ENCODE measurements at regions not wholly inside any gene's neighbourhood (a gene's known extent, or its start where the extent isn't known, plus 50 kb on each side); places are given as distances from the start of the nearest gene placed in this dataset.
"Not testable (repeated sequence)": the region's sequence is repeated elsewhere in the genome, so short reads cannot be mapped to it uniquely, and the experiment has no call there.

DNA sequence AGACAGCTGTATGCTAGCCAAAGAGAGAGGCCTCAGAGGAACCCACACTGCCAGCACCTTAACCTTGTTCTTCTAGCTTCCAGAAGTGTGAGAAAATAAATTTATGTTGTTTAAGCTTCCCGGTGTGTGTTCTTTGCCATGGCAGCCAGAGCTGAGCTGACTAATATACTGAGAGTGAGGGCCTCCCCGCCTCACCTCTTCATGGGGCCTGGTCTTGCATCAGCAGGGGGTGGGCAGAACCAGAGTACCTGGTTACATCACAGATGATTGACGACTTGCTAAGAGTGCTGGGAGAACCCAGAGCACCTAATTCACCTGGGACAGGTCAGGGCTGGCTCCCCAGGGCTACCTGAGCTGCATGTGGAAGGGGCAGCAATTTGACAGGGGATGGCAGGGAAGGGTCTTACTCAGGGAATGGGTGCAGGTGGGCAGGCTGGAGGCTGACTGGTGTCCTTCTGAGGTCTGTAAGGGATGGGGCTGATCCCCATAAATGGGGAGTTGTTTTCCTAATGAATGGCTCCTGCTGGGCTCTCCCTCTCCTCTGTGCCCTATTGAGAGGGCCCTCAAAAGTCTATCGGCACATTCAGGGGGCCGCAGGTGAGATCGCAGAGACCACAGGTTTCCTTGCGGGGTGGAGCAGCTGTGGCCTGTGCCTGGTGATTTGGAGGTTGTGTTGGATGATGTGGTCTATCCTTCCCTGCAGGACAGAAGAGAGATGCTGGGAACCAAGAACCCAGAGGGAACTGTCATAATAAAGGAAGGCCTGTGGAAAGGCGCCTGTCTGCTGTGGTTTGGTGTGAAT lies 60.6 kb upstream of the ETV3 start:
- WGBS, 2 donors, result 71% methylated on average over 8 of the region's 8 CpGs
- Histone ChIP-seq H3K27ac (peak overlapping the region; percentile 16 to 72 (median 36)), H3K36me3 (no peaks in the 10 kb centered on the region), H3K27me3 (peaks cover 0 to 5% (median 2%) of the 10 kb centered on the region in 4 donors), H3K4me3 (no peak overlapping the region), H3K4me1 (peaks cover 0 to 12% (median 7%) of the 10 kb centered on the region in 3 donors), H3K9me3 (no peaks in the 10 kb centered on the region)
- ATAC-seq (peak; percentile 46 to 76 (median 67)), DNase-seq (peak in 3 of 6 donors; percentile 47 to 74 (median 52)), FAIRE-seq (no peak)
- intact Hi-C loops (cut with DNase I), result loop anchor here in 1 of 3 donors (10.0 kb wide), 1 partner anchor 166 kb away; no protein-coding TSS in a partner anchor
- TF ChIP-seq, protein P1, sequence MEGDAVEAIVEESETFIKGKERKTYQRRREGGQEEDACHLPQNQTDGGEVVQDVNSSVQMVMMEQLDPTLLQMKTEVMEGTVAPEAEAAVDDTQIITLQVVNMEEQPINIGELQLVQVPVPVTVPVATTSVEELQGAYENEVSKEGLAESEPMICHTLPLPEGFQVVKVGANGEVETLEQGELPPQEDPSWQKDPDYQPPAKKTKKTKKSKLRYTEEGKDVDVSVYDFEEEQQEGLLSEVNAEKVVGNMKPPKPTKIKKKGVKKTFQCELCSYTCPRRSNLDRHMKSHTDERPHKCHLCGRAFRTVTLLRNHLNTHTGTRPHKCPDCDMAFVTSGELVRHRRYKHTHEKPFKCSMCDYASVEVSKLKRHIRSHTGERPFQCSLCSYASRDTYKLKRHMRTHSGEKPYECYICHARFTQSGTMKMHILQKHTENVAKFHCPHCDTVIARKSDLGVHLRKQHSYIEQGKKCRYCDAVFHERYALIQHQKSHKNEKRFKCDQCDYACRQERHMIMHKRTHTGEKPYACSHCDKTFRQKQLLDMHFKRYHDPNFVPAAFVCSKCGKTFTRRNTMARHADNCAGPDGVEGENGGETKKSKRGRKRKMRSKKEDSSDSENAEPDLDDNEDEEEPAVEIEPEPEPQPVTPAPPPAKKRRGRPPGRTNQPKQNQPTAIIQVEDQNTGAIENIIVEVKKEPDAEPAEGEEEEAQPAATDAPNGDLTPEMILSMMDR (IDR thresholded peaks at IDR 0.05), result no peak

DNA sequence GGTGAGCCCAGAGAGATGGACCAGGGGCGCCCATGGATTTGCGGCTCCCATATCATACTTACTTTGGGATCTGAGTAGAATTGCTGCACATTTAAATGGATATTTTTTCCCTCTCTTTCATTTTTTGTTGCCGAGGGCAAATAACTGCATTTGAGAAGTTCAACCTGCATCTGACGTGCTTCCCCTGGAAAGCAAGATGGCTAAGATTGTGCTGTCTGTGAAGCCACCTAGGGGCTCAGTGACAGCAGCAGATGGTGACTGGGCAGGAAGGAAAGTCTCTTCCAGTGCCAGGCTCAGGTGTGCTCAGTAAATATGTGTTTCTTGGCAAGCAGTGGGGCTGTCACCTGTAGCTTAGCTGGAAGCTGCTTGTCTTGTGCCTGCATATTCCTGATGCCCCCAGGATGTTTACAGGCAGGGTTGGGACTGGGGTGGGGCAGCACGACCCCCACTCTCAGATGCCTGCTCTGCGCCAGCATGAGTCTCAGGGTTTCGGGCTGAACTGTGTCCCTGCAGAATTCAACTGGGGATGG lies 59.8 kb upstream of the ETV3 start:
- ATAC-seq (peak; percentile 87 to 90 (median 88)), FAIRE-seq (no peak), DNase-seq (peak in 4 of 6 donors; percentile 40 to 77 (median 64))
- Histone ChIP-seq H3K4me3 (no peak overlapping the region), H3K4me1 (peaks cover 0 to 12% (median 7%) of the 10 kb centered on the region in 3 donors), H3K36me3 (no peaks in the 10 kb centered on the region), H3K27me3 (peaks cover 0 to 5% (median 2%) of the 10 kb centered on the region in 4 donors), H3K9me3 (no peaks in the 10 kb centered on the region), H3K27ac (peak overlapping the region; percentile 16 to 72 (median 36))
- TF ChIP-seq, protein P1 (IDR thresholded peaks at IDR 0.05), result no peak
- intact Hi-C loops (cut with DNase I), result loop anchor here in 1 of 3 donors (10.0 kb wide), 1 partner anchor 167 kb away; no protein-coding TSS in a partner anchor
- WGBS, 2 donors, result 70% methylated on average over 7 of the region's 7 CpGs

DNA sequence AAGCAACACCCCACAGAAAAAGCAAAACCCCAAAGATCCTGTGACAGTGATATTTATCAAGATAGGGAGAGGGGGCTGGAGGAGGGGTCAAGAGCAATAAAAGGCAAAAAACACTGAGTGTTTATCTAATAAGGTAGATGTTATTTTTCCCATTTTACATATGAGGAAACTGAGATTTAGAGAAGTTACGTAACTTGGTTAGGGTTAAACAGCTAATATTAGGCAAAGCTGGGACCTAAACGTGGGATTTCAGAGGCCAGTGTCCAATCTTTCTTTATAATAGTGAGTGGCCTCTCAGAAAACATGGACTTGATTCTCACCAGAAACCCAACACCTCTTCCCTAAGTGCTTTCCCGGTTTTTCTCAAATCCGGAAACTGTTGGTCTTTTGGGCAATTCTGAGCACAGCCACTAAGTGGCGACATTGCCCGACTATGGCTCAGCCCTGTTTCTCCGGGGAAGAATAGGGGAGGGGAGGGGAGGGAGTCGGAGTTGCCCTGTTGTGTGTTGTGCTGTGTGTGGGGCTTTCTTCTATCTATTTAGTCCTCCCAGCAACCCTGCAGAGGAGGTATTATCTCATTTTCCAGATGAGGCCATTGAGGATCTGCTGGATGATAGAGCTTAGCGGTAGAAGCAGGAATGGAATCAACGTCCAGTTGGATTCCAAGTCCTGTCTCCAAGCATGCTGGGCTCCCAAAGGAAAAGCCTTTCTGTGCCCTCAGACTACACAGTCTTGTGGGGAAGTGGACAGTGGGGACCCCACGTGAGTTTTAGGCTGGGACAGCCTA lies 58.7 kb upstream of the ETV3 start:
- TF ChIP-seq, protein P1 (IDR thresholded peaks at IDR 0.05), result peak in 2 of 4 donors; percentile 19 to 20
- not testable (repeated sequence) for DNase-seq, H3K27ac ChIP-seq, H3K36me3 ChIP-seq, H3K4me3 ChIP-seq, H3K9me3 ChIP-seq, H3K27me3 ChIP-seq
- intact Hi-C loops (cut with DNase I), result loop anchor here in 1 of 3 donors (10.0 kb wide), 1 partner anchor 168 kb away; no protein-coding TSS in a partner anchor
- WGBS, 2 donors, result 27 to 38% methylated on average over 9 of the region's 11 CpGs
- H3K4me1 ChIP-seq, result peaks cover 0 to 12% (median 7%) of the 10 kb centered on the region in 3 donors
- peak; percentile 70 to 80 (median 78) for ATAC-seq
- peak; percentile 29 for FAIRE-seq

DNA sequence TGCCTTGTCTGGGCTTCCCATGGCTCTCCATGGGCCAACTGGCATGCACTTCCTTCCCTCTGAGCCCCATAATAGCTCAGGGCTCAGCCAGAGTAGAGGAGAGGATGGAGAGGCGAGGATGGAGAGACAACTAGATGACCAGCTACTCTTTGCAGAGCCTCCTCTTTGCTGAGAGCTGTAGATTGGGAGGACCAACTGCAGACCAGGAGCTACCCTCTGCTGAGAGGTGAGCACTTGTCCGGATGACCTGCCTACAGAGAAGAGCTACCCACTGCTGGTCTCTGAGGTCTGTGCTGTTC lies 58.0 kb upstream of the ETV3 start:
- H3K4me3 ChIP-seq, result no peak overlapping the region
- no peak overlapping the region for H3K27ac ChIP-seq
- TF ChIP-seq, protein P1 (IDR thresholded peaks at IDR 0.05), result no peak
- peaks cover 0 to 12% (median 7%) of the 10 kb centered on the region in 3 donors for H3K4me1 ChIP-seq
- intact Hi-C loops (cut with DNase I), result loop anchor here in 1 of 3 donors (10.0 kb wide), 1 partner anchor 169 kb away; no protein-coding TSS in a partner anchor
- 92 to 97% methylated on average over 2 of the region's 2 CpGs for WGBS, 2 donors
- H3K36me3 ChIP-seq, result no peaks in the 10 kb centered on the region
- DNase-seq (no peak), FAIRE-seq (no peak), ATAC-seq (no peak)
- H3K9me3 ChIP-seq, result no peaks in the 10 kb centered on the region
- peaks cover 0 to 5% (median 2%) of the 10 kb centered on the region in 4 donors for H3K27me3 ChIP-seq

All from pancreas (tissue), 10 donors.